ENCODE measurements at regions not wholly inside any gene's neighbourhood (a gene's known extent, or its start where the extent isn't known, plus 50 kb on each side); places are given as distances from the start of the nearest gene placed in this dataset.

- no CpG with 5 or more reads among the region's 2 CpGs for WGBS, 2 experiments (ENCODE audit: extremely low coverage in 2 of 2, insufficient read length in 1 of 2)
- Histone ChIP-seq H3K56ac (ENCODE audit: extremely low read depth, insufficient read depth, low read length) (no peak overlapping the region), H4K8ac (ENCODE audit: low read depth in 2 of 2, low read length in 2 of 2) (no peak overlapping the region), H4K5ac (ENCODE audit: low read depth, low read length) (no peak overlapping the region), H3K18ac (ENCODE audit: low read depth, low read length) (no peak overlapping the region), H3K23ac (ENCODE audit: low read depth, low read length) (no peak overlapping the region), H3K9me3 (ENCODE audit: control insufficient read depth, insufficient read depth, low read length) (no peaks in the 10 kb centered on the region), H3K27me3 (ENCODE audit: control insufficient read depth, insufficient read depth, low read length) (no peaks in the 10 kb centered on the region), H3K4me3 (ENCODE audit: insufficient read depth, low read depth, low read length) (no peak overlapping the region), H3K9me1 (ENCODE audit: insufficient read depth, low read length) (no peaks in the 10 kb centered on the region), H2AK5ac (ENCODE audit: low read depth, low read length) (no peak overlapping the region), H4K91ac (ENCODE audit: insufficient read depth, low read depth, low read length) (no peak overlapping the region), H2BK5ac (ENCODE audit: low read depth, low read length, poor library complexity, severe bottlenecking) (no peak overlapping the region), H3K36me3 (ENCODE audit: control insufficient read depth, insufficient read depth, low read length) (no peaks in the 10 kb centered on the region), H2BK120ac (ENCODE audit: low read depth, low read length) (no peak overlapping the region), H2AFZ (replicated peaks; ENCODE audit: low read length, poor library complexity) (no peak overlapping the region), H3K14ac (replicated peaks; ENCODE audit: low read depth, low read length) (no peak overlapping the region), H2BK15ac (ENCODE audit: low read depth, low read length) (no peak overlapping the region), H3K27ac (ENCODE audit: insufficient read depth, low read length) (no peak overlapping the region), H3K9ac (ENCODE audit: low read depth, low read length) (no peak overlapping the region), H3K4me2 (ENCODE audit: low read depth, low read length) (no peak overlapping the region), H3K79me1 (ENCODE audit: low read depth in 1 of 2, low read length in 2 of 2) (no peaks in the 10 kb centered on the region), H3K4me1 (ENCODE audit: control insufficient read depth, insufficient read depth, low read length) (no peaks in the 10 kb centered on the region), H4K20me1 (ENCODE audit: insufficient read depth, low read length) (no peaks in the 10 kb centered on the region), H2BK20ac (ENCODE audit: low read depth, low read length) (no peak overlapping the region), H2AK9ac (replicated peaks; ENCODE audit: low read depth, low read length, poor library complexity) (no peak overlapping the region), H3K4ac (ENCODE audit: low read depth, low read length) (no peak overlapping the region)
- dilution Hi-C loops (cut with HindIII; ENCODE audit: low sequenced_read_pairs, unreplicated experiment) (no loop called here), in situ Hi-C loops (cut with MboI; ENCODE audit: low sequenced_read_pairs) (no loop called here), intact Hi-C loops (cut with micrococcal nuclease) (no loop called here)
- ChIA-PET POLR2A (ENCODE audit: unreplicated experiment) (no interaction called here), CTCF (no interaction called here)
- peak; percentile 14 for DNase-seq
- no peak; the same call in 1 of the 2 replicates for ATAC-seq (ENCODE audit: low read depth)
- TF ChIP-seq CHD1 (IDR thresholded peaks at IDR 0.05; ENCODE audit: low read depth, low read length) (no peak), RAD21 (IDR thresholded peaks at IDR 0.05; ENCODE audit: low read length) (no peak), SMC3 (IDR thresholded peaks at IDR 0.05; ENCODE audit: low read depth, low read length) (no peak), RCOR1 (IDR thresholded peaks at IDR 0.05; ENCODE audit: insufficient replicate concordance, low read length) (no peak), CTCF (conservative IDR thresholded peaks at IDR 0.05; ENCODE audit: low read depth, low read length) (no peak), BHLHE40 (IDR thresholded peaks at IDR 0.05; ENCODE audit: low read depth, low read length) (no peak)
- BruUV-seq (replicated peaks): no TSS peak
Measured at GRCh38 chr5:17737092-17737491, 102.8 kb downstream of the TAF11L14 start.

Measured in IMR-90 (cell line).